CD4-positive, alpha-beta T cell (primary cell): ENCODE measurements at regions not wholly inside any gene's neighbourhood (a gene's known extent, or its start where the extent isn't known, plus 50 kb on each side); places are given as distances from the start of the nearest gene placed in this dataset.

ENCODE experiments used
- ATAC-seq: fragments of 200-7000 bp; cut with Tn5 transposase; one replicate; pipeline ENCODE4 v1.10.0; 2022; ENCODE audit warnings: mild to moderate bottlenecking; ENCODE audit not compliant: poor library complexity
- CTCF ChIA-PET: fragments of 350-600 bp; sonication (Branson Sonifier 250); formaldehyde crosslinking; loops from one replicate; lab custom pipeline; 2021; ENCODE audit warnings: antibody characterized with exemption, inconsistent platforms; lab: Charles Lee
- POLR2A ChIA-PET: fragments of 350-600 bp; sonication (Branson Sonifier 250); formaldehyde crosslinking; loops from one replicate; lab custom pipeline; 2021; ENCODE audit warnings: antibody characterized with exemption, inconsistent platforms; lab: Charles Lee
- DNase-seq, 14 experiments: peaks; one replicate each; pipeline ENCODE4 v3.0.0-alpha.2; 2013 to 2020; ENCODE audit warnings: mixed read lengths in 2 of 14
- H3K27ac ChIP-seq, 2 donors: one replicate each; pipeline versions ENCODE4 v1.5.1 to v1.7.0; 2013; ENCODE audit warnings: low read length in 2 of 2, low read depth in 1 of 2, mild to moderate bottlenecking in 1 of 2
- H3K27me3 ChIP-seq, 2 experiments: 1 replicate in 1 of 2; 2 replicates in 1 of 2; pipeline versions ENCODE4 v1.6.1 to v1.7.0; 2013; ENCODE audit warnings: low read length in 2 of 2, control low read depth in 1 of 2, mild to moderate bottlenecking in 1 of 2, moderate library complexity in 1 of 2; ENCODE audit not compliant: insufficient read depth in 2 of 2, control insufficient read depth in 1 of 2
- H3K36me3 ChIP-seq: one replicate; pipeline ENCODE4 v1.6.1; 2013; ENCODE audit warnings: low read length, control low read depth; ENCODE audit not compliant: insufficient read depth
- H3K4me1 ChIP-seq: one replicate; pipeline ENCODE4 v1.6.1; 2013; ENCODE audit warnings: low read length, control low read depth; ENCODE audit not compliant: insufficient read depth
- H3K4me3 ChIP-seq: one replicate; pipeline ENCODE4 v1.5.1; 2013; ENCODE audit warnings: mild to moderate bottlenecking, low read length, moderate library complexity
- H3K9me3 ChIP-seq, 2 experiments: 1 replicate in 1 of 2; 2 replicates in 1 of 2; pipeline versions ENCODE4 v1.6.1 to v1.7.0; 2013; ENCODE audit warnings: low read length in 2 of 2, mild to moderate bottlenecking in 2 of 2, control low read depth in 1 of 2, moderate library complexity in 1 of 2; ENCODE audit not compliant: control insufficient read depth in 1 of 2, insufficient read depth in 1 of 2
- H3K27ac Mint-ChIP-seq: one replicate; pipeline ENCODE4 v1.8.0; 2020; ENCODE audit warnings: mixed read lengths
- H3K27me3 Mint-ChIP-seq: one replicate; pipeline ENCODE4 v1.8.0; 2021; ENCODE audit warnings: mixed read lengths
- H3K36me3 Mint-ChIP-seq: one replicate; pipeline ENCODE4 v1.8.0; 2021; ENCODE audit warnings: low read depth, mixed read lengths
- H3K4me1 Mint-ChIP-seq: one replicate; pipeline ENCODE4 v1.8.0; 2021; ENCODE audit warnings: low read depth, mixed read lengths
- H3K4me3 Mint-ChIP-seq: one replicate; pipeline ENCODE4 v1.8.0; 2020; ENCODE audit warnings: mild to moderate bottlenecking, mixed read lengths
- H3K9me3 Mint-ChIP-seq: one replicate; pipeline ENCODE4 v1.8.0; 2020; ENCODE audit warnings: mixed read lengths
- intact Hi-C, 2 experiments: fragments of 100-400 bp; cut with DNase I in 1 of 2; cut with micrococcal nuclease in 1 of 2; formaldehyde crosslinking; loops; one replicate each; pipeline versions ENCODE4 v1.15.1 to v1.9.0; 2023 to 2025; cut with DNase I, micrococcal nuclease
- TF ChIP-seq, protein P1 (sequence below): fragments of 200-600 bp; IDR thresholded peaks from one replicate; pipeline ENCODE4 v1.8.0; 2022; ENCODE audit warnings: antibody characterized with exemption, mild to moderate bottlenecking

DNA sequence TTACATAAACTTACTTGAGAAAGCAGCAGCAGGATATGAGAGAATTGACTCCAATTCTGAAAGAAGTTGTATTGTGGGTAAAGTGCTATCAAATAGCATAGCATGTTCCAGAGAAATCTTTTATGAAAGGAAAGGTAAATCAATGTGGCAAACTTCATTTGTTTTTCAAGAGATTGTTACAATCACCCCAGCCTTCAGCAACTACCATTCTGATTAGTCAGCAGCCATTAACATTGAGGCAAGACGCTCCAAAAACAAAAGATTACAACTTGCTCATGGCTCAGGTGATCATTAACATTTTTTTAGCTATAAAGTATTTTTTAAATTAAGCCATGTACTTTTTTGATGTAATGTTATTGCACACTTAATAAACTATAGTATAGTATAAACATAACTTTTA, 357.2 kb downstream of the TMEM135 start:
- no peaks in the 10 kb centered on the region for H3K36me3 ChIP-seq
- H3K27ac Mint-ChIP-seq, result no peak overlapping the region
- H3K4me1 ChIP-seq, result no peaks in the 10 kb centered on the region
- no peaks in the 10 kb centered on the region for H3K9me3 ChIP-seq
- ChIA-PET POLR2A (no interaction called here), CTCF (no interaction called here)
- H3K36me3 Mint-ChIP-seq, result no peaks in the 10 kb centered on the region
- TF ChIP-seq, protein P1, sequence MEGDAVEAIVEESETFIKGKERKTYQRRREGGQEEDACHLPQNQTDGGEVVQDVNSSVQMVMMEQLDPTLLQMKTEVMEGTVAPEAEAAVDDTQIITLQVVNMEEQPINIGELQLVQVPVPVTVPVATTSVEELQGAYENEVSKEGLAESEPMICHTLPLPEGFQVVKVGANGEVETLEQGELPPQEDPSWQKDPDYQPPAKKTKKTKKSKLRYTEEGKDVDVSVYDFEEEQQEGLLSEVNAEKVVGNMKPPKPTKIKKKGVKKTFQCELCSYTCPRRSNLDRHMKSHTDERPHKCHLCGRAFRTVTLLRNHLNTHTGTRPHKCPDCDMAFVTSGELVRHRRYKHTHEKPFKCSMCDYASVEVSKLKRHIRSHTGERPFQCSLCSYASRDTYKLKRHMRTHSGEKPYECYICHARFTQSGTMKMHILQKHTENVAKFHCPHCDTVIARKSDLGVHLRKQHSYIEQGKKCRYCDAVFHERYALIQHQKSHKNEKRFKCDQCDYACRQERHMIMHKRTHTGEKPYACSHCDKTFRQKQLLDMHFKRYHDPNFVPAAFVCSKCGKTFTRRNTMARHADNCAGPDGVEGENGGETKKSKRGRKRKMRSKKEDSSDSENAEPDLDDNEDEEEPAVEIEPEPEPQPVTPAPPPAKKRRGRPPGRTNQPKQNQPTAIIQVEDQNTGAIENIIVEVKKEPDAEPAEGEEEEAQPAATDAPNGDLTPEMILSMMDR, result no peak
- no peak overlapping the region for H3K4me3 Mint-ChIP-seq
- no peak overlapping the region for H3K27ac ChIP-seq
- H3K4me3 ChIP-seq, result no peak overlapping the region
- DNase-seq (no peak), ATAC-seq (no peak)
- no peaks in the 10 kb centered on the region for H3K9me3 Mint-ChIP-seq
- H3K27me3 Mint-ChIP-seq, result peaks cover 7% of the 10 kb centered on the region
- no peaks in the 10 kb centered on the region for H3K4me1 Mint-ChIP-seq
- no peaks in the 10 kb centered on the region for H3K27me3 ChIP-seq
- intact Hi-C loops, result no loop called here

DNA sequence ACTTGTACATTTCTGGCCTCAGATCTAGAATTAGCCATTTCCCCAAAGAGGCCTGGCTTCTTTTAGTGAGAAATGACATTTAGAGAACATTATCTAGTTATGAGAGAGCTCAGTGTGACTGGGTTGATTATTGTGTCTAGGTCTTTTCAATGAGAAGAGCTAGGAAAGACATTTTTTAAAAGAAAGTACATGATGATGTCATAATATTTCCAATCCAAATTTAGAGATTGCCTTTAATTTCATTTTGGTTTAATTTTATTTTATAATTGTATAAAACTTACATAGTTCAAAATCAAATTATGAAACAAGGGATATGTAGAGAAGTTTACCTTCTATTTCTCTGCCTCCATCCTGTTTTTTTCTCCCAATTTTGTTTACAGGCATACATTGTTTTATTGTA, 354.9 kb downstream of the TMEM135 start:
- DNase-seq, result no peak
- intact Hi-C loops, result no loop called here
- CTCF ChIA-PET, result no interaction called here
- no peak overlapping the region for H3K4me3 ChIP-seq
- ATAC-seq, result no peak
- Mint-ChIP-seq H3K4me1 (no peaks in the 10 kb centered on the region), H3K27me3 (no peaks in the 10 kb centered on the region), H3K27ac (no peak overlapping the region), H3K36me3 (no peaks in the 10 kb centered on the region), H3K9me3 (peaks cover 5% of the 10 kb centered on the region), H3K4me3 (no peak overlapping the region)
- TF ChIP-seq, protein P1, result no peak
- no peaks in the 10 kb centered on the region for H3K4me1 ChIP-seq
- H3K27ac ChIP-seq, result no peak overlapping the region
- H3K9me3 ChIP-seq, result no peaks in the 10 kb centered on the region
- no peaks in the 10 kb centered on the region for H3K36me3 ChIP-seq
- POLR2A ChIA-PET, result no interaction called here
- H3K27me3 ChIP-seq, result no peaks in the 10 kb centered on the region

DNA sequence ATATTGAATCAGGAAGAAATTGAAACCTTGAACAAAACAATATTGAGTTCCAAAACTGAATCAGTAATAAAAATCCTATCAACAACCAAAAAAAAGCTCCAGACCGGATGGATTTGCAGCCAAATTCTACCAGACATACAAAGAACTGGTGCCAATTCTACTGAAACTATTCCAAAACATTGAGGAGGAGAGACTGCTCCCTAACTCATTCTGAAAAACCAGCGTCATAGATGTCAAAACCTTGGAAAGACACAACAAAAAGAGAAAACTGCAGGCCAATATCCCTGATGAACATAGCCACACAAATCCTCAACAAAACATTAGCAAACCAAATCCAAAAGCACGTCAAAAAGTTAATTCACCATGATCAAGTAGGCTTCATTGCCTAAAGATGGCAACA, 353.8 kb downstream of the TMEM135 start:
- CTCF ChIA-PET, result no interaction called here
- Mint-ChIP-seq H3K27me3 (no peaks in the 10 kb centered on the region), H3K27ac (no peak overlapping the region), H3K4me3 (no peak overlapping the region), H3K9me3 (peaks cover 5% of the 10 kb centered on the region), H3K36me3 (no peaks in the 10 kb centered on the region), H3K4me1 (no peaks in the 10 kb centered on the region)
- H3K36me3 ChIP-seq, result no peaks in the 10 kb centered on the region
- POLR2A ChIA-PET, result no interaction called here
- peaks cover 0 to 5% of the 10 kb centered on the region in 2 experiments for H3K9me3 ChIP-seq
- TF ChIP-seq, protein P1, result no peak
- no peaks in the 10 kb centered on the region for H3K27me3 ChIP-seq
- no peaks in the 10 kb centered on the region for H3K4me1 ChIP-seq
- no peak for DNase-seq
- intact Hi-C loops, result no loop called here
- H3K27ac ChIP-seq, result no peak overlapping the region
- H3K4me3 ChIP-seq, result no peak overlapping the region
- ATAC-seq, result no peak
